Smooth muscle cell (in vitro differentiated cells): ENCODE measurements at regions not wholly inside any gene's neighbourhood (a gene's known extent, or its start where the extent isn't known, plus 50 kb on each side); places are given as distances from the start of the nearest gene placed in this dataset.

Experiments
- DNase-seq: peaks from one replicate; lab custom pipeline; 2025; ENCODE audit not compliant: unreplicated experiment; lab: John Stamatoyannopoulos, UW
- H2AFZ ChIP-seq: fragments of 200-600 bp; sonication (generic); 2 replicates; pipeline ENCODE4 v1.6.0; 2016; ENCODE audit warnings: antibody characterized with exemption, low read depth, mild to moderate bottlenecking
- H3F3A ChIP-seq: fragments of 200-600 bp; sonication (generic); 2 replicates; pipeline ENCODE4 v1.6.0; 2017; ENCODE audit warnings: antibody characterized with exemption, low read depth
- H3K27ac ChIP-seq: fragments of 200-600 bp; sonication (generic); 2 replicates; pipeline ENCODE4 v1.5.1; 2016; ENCODE audit warnings: low read depth, mild to moderate bottlenecking
- H3K27me3 ChIP-seq: fragments of 200-600 bp; sonication (generic); 2 replicates; pipeline ENCODE4 v1.6.1; 2016; ENCODE audit warnings: low read depth, mild to moderate bottlenecking
- H3K36me3 ChIP-seq: fragments of 200-600 bp; sonication (generic); 2 replicates; pipeline ENCODE4 v1.5.1; 2016; ENCODE audit warnings: low read depth
- H3K4me1 ChIP-seq: fragments of 200-600 bp; sonication (generic); 2 replicates; pipeline ENCODE4 v1.5.1; 2016; ENCODE audit warnings: low read depth
- H3K4me2 ChIP-seq: fragments of 200-600 bp; sonication (generic); 2 replicates; pipeline ENCODE4 v1.6.0; 2016; ENCODE audit warnings: mild to moderate bottlenecking
- H3K4me3 ChIP-seq: fragments of 200-600 bp; sonication (generic); 2 replicates; pipeline ENCODE4 v1.5.1; 2016; ENCODE audit warnings: mild to moderate bottlenecking
- H3K79me2 ChIP-seq: fragments of 200-600 bp; sonication (generic); 2 replicates; pipeline ENCODE4 v1.6.0; 2016; ENCODE audit warnings: low read depth, mild to moderate bottlenecking
- H3K9ac ChIP-seq: fragments of 200-600 bp; sonication (generic); 2 replicates; pipeline ENCODE4 v1.6.0; 2016; ENCODE audit warnings: low read depth
- H3K9me3 ChIP-seq: fragments of 200-600 bp; sonication (generic); replicated peaks from 2 replicates; pipeline ENCODE4 v1.5.1; 2016; ENCODE audit warnings: low read depth
- H4K20me1 ChIP-seq: fragments of 200-600 bp; sonication (generic); 2 replicates; pipeline ENCODE4 v1.6.0; 2016; ENCODE audit warnings: low read depth
- CTCF ChIP-seq: fragments of 200-600 bp; sonication (generic); IDR thresholded peaks from 2 replicates; pipeline ENCODE4 v1.5.1; 2017; ENCODE audit warnings: borderline replicate concordance, mild to moderate bottlenecking, antibody characterized with exemption; ENCODE audit not compliant: insufficient read depth, poor library complexity, severe bottlenecking
- WGBS: methylation state at CpG from one replicate; pipeline ENCODE4 v1.1.7; 2016; ENCODE audit warnings: low lambda C conversion rate; 5-methylcytosine and 5-hydroxymethylcytosine counted together

GRCh38 chr2:240373289-240373885 is 62.1 kb upstream of the GPC1 start:
- WGBS = 99% methylated on average over 20 of the region's 20 CpGs
- Histone ChIP-seq H3K4me1 (peaks cover 9% of the 10 kb centered on the region), H4K20me1 (no peaks in the 10 kb centered on the region), H3K9me3 (no peaks in the 10 kb centered on the region), H3K36me3 (no peaks in the 10 kb centered on the region), H2AFZ (no peak overlapping the region), H3K4me2 (peak overlapping the region; percentile 24), H3F3A (no peaks in the 10 kb centered on the region), H3K27ac (peak overlapping the region; percentile 85), H3K4me3 (no peak overlapping the region), H3K9ac (peak overlapping the region; percentile 24), H3K27me3 (no peaks in the 10 kb centered on the region), H3K79me2 (no peaks in the 10 kb centered on the region)
- no peak for TF ChIP-seq CTCF
- DNase-seq = no peak

DNA sequence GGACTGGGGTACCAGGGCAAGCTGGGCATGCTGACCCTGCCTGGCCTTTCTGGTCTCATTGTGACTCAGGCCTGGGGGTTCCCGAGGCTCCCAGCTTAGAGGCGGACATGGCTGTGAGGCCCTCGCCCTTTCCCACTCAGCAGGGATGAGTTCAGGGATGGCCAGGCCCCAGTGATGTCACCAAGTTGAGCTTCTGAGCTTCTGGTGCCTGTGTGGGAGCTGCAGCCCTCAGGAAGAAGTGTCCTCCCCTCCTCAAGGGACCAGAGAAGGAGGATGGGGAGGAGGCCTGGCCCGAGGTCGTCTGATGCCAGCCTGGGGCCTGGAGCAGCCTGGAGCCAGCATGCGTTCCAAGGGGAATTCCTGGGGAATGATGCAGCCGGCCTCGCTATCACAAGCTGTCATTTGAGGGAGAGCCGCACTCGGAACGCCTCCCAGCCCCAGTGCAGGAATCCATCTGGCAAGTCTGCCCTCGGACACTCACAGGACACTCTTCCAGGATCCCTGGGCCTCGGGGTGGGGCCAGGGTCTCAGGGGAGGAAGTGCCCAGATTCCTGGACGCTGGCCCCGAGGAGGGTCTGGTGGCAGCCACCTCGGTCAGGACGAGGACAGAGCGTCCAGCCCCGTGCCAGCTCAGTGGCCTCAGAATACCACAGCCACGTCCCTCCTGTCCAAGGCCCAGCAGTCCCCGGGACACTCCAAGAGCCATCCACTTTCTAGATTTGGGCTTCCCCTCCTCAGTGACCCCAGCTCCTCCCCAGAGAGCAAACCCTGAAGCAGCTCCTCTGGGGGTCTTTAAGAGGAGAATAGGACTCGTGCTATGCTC is 61.2 kb upstream of the GPC1 start:
- H3F3A ChIP-seq = no peaks in the 10 kb centered on the region
- no peak for TF ChIP-seq CTCF
- no peak overlapping the region for H3K4me3 ChIP-seq
- 16% methylated on average over 16 of the region's 22 CpGs for WGBS
- H3K27me3 ChIP-seq = no peaks in the 10 kb centered on the region
- peak; percentile 64 for DNase-seq
- peak overlapping the region; percentile 85 for H3K27ac ChIP-seq
- no peaks in the 10 kb centered on the region for H3K36me3 ChIP-seq
- H3K79me2 ChIP-seq = no peaks in the 10 kb centered on the region
- H4K20me1 ChIP-seq = no peaks in the 10 kb centered on the region
- H2AFZ ChIP-seq = no peak overlapping the region
- H3K4me1 ChIP-seq = peaks cover 9% of the 10 kb centered on the region
- peak overlapping the region; percentile 24 for H3K4me2 ChIP-seq
- peak overlapping the region; percentile 38 for H3K9ac ChIP-seq
- H3K9me3 ChIP-seq = no peaks in the 10 kb centered on the region

GRCh38 chr2:240375024-240375645 is 60.3 kb upstream of the GPC1 start:
- H3K4me1 ChIP-seq = peaks cover 5% of the 10 kb centered on the region
- H3K27ac ChIP-seq = peak overlapping the region; percentile 85
- no peaks in the 10 kb centered on the region for H3K36me3 ChIP-seq
- no peaks in the 10 kb centered on the region for H4K20me1 ChIP-seq
- H3K9ac ChIP-seq = no peak overlapping the region
- no peak overlapping the region for H3K4me3 ChIP-seq
- no peaks in the 10 kb centered on the region for H3K9me3 ChIP-seq
- H3K79me2 ChIP-seq = no peaks in the 10 kb centered on the region
- TF ChIP-seq CTCF = no peak
- 98% methylated on average over 28 of the region's 28 CpGs for WGBS
- no peak for DNase-seq
- H3K4me2 ChIP-seq = peak overlapping the region; percentile 20
- H3F3A ChIP-seq = no peaks in the 10 kb centered on the region
- no peaks in the 10 kb centered on the region for H3K27me3 ChIP-seq
- H2AFZ ChIP-seq = no peak overlapping the region
